PC-3 (cell line): ENCODE measurements at regions not wholly inside any gene's neighbourhood (a gene's known extent, or its start where the extent isn't known, plus 50 kb on each side); places are given as distances from the start of the nearest gene placed in this dataset.

ENCODE experiments used
- ATAC-seq: fragments of 200-7000 bp; cut with Tn5 transposase; 2 replicates; pipeline ENCODE4 v1.9.1; 2020; ENCODE audit warnings: mild to moderate bottlenecking, moderate library complexity
- BruUV-seq: library from RNA; stranded (reverse); fragments of 400-500 nt; replicated peaks from 2 replicates; lab custom pipeline; 2021; lab: Mats Ljungman, UMichigan
- CTCF ChIA-PET: fragments of 300-600 bp; sonication (Branson Sonifier 250); formaldehyde crosslinking; loops from one replicate; lab custom pipeline; 2022; ENCODE audit warnings: antibody characterized with exemption; lab: Charles Lee
- POLR2A ChIA-PET: fragments of 300-600 bp; sonication (Branson Sonifier 250); formaldehyde crosslinking; loops from one replicate; lab custom pipeline; 2022; ENCODE audit warnings: antibody characterized with exemption; ENCODE audit not compliant: unreplicated experiment; lab: Charles Lee
- DNase-seq: peaks from one replicate; pipeline ENCODE4 v3.0.0-alpha.2; 2015
- H2AFZ ChIP-seq: fragments of 300-600 bp; sonication (generic); 2 replicates; pipeline ENCODE4 v1.6.0; 2016; ENCODE audit warnings: antibody characterized with exemption, low read length
- H3F3A ChIP-seq: fragments of 300-600 bp; sonication (generic); one replicate; pipeline ENCODE4 v1.6.0; 2017; ENCODE audit warnings: antibody characterized with exemption, low read length, control low read depth, mild to moderate bottlenecking; ENCODE audit not compliant: unreplicated experiment
- H3K27ac ChIP-seq: fragments of 300-600 bp; sonication (generic); 2 replicates; pipeline ENCODE4 v1.5.1; 2016; ENCODE audit warnings: mild to moderate bottlenecking, low read length
- H3K27me3 ChIP-seq: fragments of 300-600 bp; sonication (generic); 2 replicates; pipeline ENCODE4 v1.6.1; 2016; ENCODE audit warnings: low read length, mixed read lengths
- H3K36me3 ChIP-seq: fragments of 300-600 bp; sonication (generic); 2 replicates; pipeline ENCODE4 v1.6.1; 2016; ENCODE audit warnings: low read depth, mixed run types, low read length, mixed read lengths
- H3K4me1 ChIP-seq: fragments of 300-600 bp; sonication (generic); 2 replicates; pipeline ENCODE4 v1.5.1; 2016; ENCODE audit warnings: low read length; ENCODE audit not compliant: insufficient read depth
- H3K4me2 ChIP-seq: fragments of 300-600 bp; sonication (generic); 2 replicates; pipeline ENCODE4 v1.6.0; 2016; ENCODE audit warnings: low read length
- H3K4me3 ChIP-seq: fragments of 300-600 bp; sonication (generic); 2 replicates; pipeline ENCODE4 v1.5.1; 2016; ENCODE audit warnings: mild to moderate bottlenecking, low read length, mixed read lengths
- H3K79me2 ChIP-seq: fragments of 300-600 bp; sonication (generic); 2 replicates; pipeline ENCODE4 v1.6.1; 2017; ENCODE audit warnings: low read length, mixed read lengths
- H3K9ac ChIP-seq: fragments of 300-600 bp; sonication (generic); 2 replicates; pipeline ENCODE4 v1.6.0; 2016; ENCODE audit warnings: mild to moderate bottlenecking, low read length
- H3K9me2 ChIP-seq: fragments of 300-600 bp; sonication (generic); replicated peaks from 2 replicates; pipeline ENCODE4 v1.6.1; 2016; ENCODE audit warnings: mixed run types, low read length, mixed read lengths
- H3K9me3 ChIP-seq: fragments of 300-600 bp; sonication (generic); 2 replicates; pipeline ENCODE4 v1.6.1; 2016; ENCODE audit warnings: low read length, mixed read lengths
- H4K20me1 ChIP-seq: fragments of 300-600 bp; sonication (generic); 2 replicates; pipeline ENCODE4 v1.6.1; 2016; ENCODE audit warnings: low read length, mixed read lengths
- EZH2 ChIP-seq: fragments of 300-600 bp; sonication (generic); IDR thresholded peaks from one replicate; pipeline ENCODE4 v1.6.1; 2017; ENCODE audit warnings: antibody characterized with exemption, mild to moderate bottlenecking, low read length; ENCODE audit not compliant: unreplicated experiment
- EZH2phosphoT487 ChIP-seq: fragments of 300-600 bp; sonication (generic); IDR thresholded peaks from 2 replicates; pipeline ENCODE4 v1.6.1; 2018; ENCODE audit warnings: mild to moderate bottlenecking, antibody characterized with exemption, low read length, borderline replicate concordance
- intact Hi-C: fragments of 100-400 bp; cut with micrococcal nuclease; formaldehyde crosslinking; loops from 2 replicates; pipeline ENCODE4 v1.9.0; 2023
- TF ChIP-seq, protein P1 (sequence below): fragments of 300-600 bp; sonication (generic); conservative IDR thresholded peaks from 2 replicates; pipeline ENCODE4 v1.5.1; 2017; ENCODE audit warnings: antibody characterized with exemption, low read depth, mild to moderate bottlenecking, low read length

DNA sequence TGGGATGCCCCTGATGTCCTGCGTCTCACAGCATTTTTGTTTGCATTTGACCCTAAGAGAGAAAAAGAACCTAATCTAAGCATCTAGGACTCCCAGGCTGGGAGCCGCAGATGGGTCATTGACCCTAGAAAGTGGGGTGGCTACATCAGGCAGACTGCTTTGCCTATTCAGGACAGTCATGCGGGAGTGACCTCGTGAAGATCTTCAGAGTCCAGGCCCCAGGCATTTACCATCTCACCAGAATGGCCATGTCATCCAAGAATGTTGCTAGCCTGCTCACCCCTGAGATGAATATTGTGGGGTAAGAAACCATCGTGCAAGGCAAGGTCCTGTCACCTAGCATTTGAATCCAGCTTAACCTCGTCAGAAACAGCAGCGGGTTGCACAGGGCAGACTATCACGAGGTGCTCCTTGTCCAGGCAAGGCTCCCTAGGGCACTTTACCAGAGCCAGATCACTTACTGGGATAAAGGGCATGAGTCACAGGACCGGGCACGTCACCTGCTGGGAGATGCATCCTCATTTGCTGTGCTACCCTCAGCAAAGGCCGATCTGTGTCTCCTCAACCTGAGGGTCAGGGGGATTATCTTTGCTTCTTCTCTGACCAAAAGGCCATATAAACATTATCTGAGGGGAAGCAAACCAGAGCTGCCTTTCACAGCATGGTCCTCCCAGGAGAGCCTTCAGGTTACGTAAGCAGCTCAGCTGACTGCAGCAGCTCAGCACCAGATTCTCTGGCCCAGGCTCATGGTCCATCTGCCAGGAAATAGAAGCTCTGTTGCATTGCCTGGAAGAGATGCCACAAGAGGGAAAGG is 162.3 kb downstream of the ACKR3 start:
- no peak overlapping the region for H3K9ac ChIP-seq
- ChIA-PET CTCF (no interaction called here), POLR2A (no interaction called here)
- intact Hi-C loops, result no loop called here
- no peaks in the 10 kb centered on the region for H3K27me3 ChIP-seq
- DNase-seq, result peak; percentile 36
- no peaks in the 10 kb centered on the region for H3K79me2 ChIP-seq
- H3K4me2 ChIP-seq, result no peak overlapping the region
- no peaks in the 10 kb centered on the region for H4K20me1 ChIP-seq
- TF ChIP-seq EZH2phosphoT487 (no peak), EZH2 (no peak)
- TF ChIP-seq, protein P1, sequence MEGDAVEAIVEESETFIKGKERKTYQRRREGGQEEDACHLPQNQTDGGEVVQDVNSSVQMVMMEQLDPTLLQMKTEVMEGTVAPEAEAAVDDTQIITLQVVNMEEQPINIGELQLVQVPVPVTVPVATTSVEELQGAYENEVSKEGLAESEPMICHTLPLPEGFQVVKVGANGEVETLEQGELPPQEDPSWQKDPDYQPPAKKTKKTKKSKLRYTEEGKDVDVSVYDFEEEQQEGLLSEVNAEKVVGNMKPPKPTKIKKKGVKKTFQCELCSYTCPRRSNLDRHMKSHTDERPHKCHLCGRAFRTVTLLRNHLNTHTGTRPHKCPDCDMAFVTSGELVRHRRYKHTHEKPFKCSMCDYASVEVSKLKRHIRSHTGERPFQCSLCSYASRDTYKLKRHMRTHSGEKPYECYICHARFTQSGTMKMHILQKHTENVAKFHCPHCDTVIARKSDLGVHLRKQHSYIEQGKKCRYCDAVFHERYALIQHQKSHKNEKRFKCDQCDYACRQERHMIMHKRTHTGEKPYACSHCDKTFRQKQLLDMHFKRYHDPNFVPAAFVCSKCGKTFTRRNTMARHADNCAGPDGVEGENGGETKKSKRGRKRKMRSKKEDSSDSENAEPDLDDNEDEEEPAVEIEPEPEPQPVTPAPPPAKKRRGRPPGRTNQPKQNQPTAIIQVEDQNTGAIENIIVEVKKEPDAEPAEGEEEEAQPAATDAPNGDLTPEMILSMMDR, result no peak
- H3K9me3 ChIP-seq, result no peaks in the 10 kb centered on the region
- H3K9me2 ChIP-seq, result no peaks in the 10 kb centered on the region
- no peaks in the 10 kb centered on the region for H3F3A ChIP-seq
- H3K36me3 ChIP-seq, result no peaks in the 10 kb centered on the region
- H3K4me3 ChIP-seq, result no peak overlapping the region
- no TSS peak for BruUV-seq
- H3K4me1 ChIP-seq, result peaks cover 8% of the 10 kb centered on the region; the same call in 1 of the 2 replicates
- H2AFZ ChIP-seq, result no peak overlapping the region; the same call in 1 of the 2 replicates
- H3K27ac ChIP-seq, result no peak overlapping the region
- ATAC-seq, result peak; percentile 46; the same call in 1 of the 2 replicates

DNA sequence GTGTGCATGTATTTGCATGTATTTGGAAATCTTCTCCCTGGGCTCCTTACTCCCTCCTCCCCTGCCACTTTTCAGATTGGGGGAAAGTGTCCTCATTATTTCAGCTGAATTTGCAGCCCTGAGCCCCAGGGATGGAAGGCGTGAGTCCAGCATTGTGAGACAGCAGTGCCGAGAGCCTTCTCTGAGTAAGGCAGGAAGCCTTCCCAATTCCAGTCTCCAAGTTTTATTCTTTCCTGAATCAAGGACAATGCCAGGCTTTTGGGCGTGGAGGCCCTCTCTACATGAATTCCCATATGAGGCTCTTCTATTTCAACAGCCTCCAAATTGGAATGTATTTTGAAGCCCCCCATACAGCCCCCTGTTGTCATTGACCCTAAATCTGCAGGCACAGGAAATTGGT is 163.5 kb downstream of the ACKR3 start:
- Histone ChIP-seq H3K36me3 (no peaks in the 10 kb centered on the region), H3K79me2 (no peaks in the 10 kb centered on the region), H4K20me1 (no peaks in the 10 kb centered on the region), H3K9me2 (no peaks in the 10 kb centered on the region), H3K4me1 (peaks cover 8% of the 10 kb centered on the region; the same call in 1 of the 2 replicates), H3K9me3 (no peaks in the 10 kb centered on the region), H3K27ac (no peak overlapping the region), H3K4me2 (no peak overlapping the region), H3K9ac (no peak overlapping the region), H3F3A (no peaks in the 10 kb centered on the region), H3K27me3 (no peaks in the 10 kb centered on the region), H3K4me3 (no peak overlapping the region), H2AFZ (no peak overlapping the region)
- ATAC-seq (no peak), DNase-seq (no peak)
- no TSS peak for BruUV-seq
- TF ChIP-seq EZH2phosphoT487, result no peak
- TF ChIP-seq EZH2, result no peak
- TF ChIP-seq, protein P1, result no peak
- CTCF ChIA-PET, result no interaction called here
- intact Hi-C loops, result no loop called here
- POLR2A ChIA-PET, result no interaction called here

DNA sequence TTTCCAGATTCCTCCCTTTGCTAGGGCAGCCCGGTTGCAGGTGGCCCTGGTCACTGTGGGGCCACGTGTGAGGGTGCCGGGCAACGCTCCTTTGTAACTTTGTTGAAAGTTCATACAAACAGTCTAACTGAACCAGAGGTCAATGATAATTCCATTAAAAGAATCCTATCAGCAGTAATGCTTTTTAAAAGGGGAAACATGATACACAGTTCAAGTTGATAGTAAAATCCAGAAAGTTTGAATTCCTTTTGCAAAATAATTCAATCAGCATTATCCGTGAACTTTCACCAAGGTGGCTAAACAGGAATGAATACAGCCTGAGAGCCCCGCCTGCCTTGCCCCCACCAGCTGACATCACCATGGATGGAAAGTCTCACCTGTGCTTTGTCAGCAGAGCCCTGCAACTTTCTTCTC is 166.2 kb downstream of the ACKR3 start:
- POLR2A ChIA-PET, result no interaction called here
- no TSS peak for BruUV-seq
- no peak overlapping the region for H3K4me2 ChIP-seq

More for the DNA sequence above, 166.2 kb downstream of the ACKR3 start:
- Histone ChIP-seq H4K20me1 (no peaks in the 10 kb centered on the region), H3K27me3 (no peaks in the 10 kb centered on the region), H3K36me3 (no peaks in the 10 kb centered on the region), H2AFZ (no peak overlapping the region), H3K9ac (no peak overlapping the region), H3K27ac (no peak overlapping the region), H3K9me2 (no peaks in the 10 kb centered on the region), H3K4me3 (no peak overlapping the region), H3K9me3 (no peaks in the 10 kb centered on the region), H3K79me2 (no peaks in the 10 kb centered on the region), H3F3A (no peaks in the 10 kb centered on the region), H3K4me1 (peaks cover 8% of the 10 kb centered on the region; the same call in 1 of the 2 replicates)
- no peak for TF ChIP-seq EZH2phosphoT487
- TF ChIP-seq EZH2, result no peak
- TF ChIP-seq, protein P1, result no peak
- intact Hi-C loops, result no loop called here
- DNase-seq, result no peak
- no peak for ATAC-seq
- CTCF ChIA-PET, result no interaction called here
